WERI-Rb-1 (cell line): ENCODE measurements at regions not wholly inside any gene's neighbourhood (a gene's known extent, or its start where the extent isn't known, plus 50 kb on each side); places are given as distances from the start of the nearest gene placed in this dataset.

Experiments
- DNase-seq: peaks from one replicate; pipeline ENCODE4 v3.0.0-alpha.2; 2020
- H3K27ac ChIP-seq: fragments of 250-450 bp; sonication (Bioruptor Pico); 2 replicates; pipeline ENCODE4 v1.5.1; 2020; ENCODE audit warnings: mild to moderate bottlenecking, moderate library complexity
- H3K27me3 ChIP-seq: fragments of 250-450 bp; sonication (Bioruptor Pico); 2 replicates; pipeline ENCODE4 v1.5.1; 2021; ENCODE audit warnings: mild to moderate bottlenecking, low read depth, moderate library complexity; ENCODE audit not compliant: insufficient read depth, severe bottlenecking
- H3K36me3 ChIP-seq: fragments of 250-450 bp; sonication (Bioruptor Pico); 2 replicates; pipeline ENCODE4 v1.5.1; 2020; ENCODE audit warnings: mild to moderate bottlenecking, moderate library complexity
- H3K4me3 ChIP-seq: 2 replicates; pipeline ENCODE4 v1.5.1; 2011; ENCODE audit warnings: low read depth, mild to moderate bottlenecking, control low read depth, low read length
- H3K9me3 ChIP-seq: fragments of 250-450 bp; sonication (Bioruptor Pico); 2 replicates; pipeline ENCODE4 v1.5.1; 2021; ENCODE audit warnings: mild to moderate bottlenecking, moderate library complexity; ENCODE audit not compliant: severe bottlenecking
- TF ChIP-seq, protein P1 (sequence below): IDR thresholded peaks from 2 replicates; pipeline ENCODE4 v1.5.1; 2011; ENCODE audit warnings: low read depth, mild to moderate bottlenecking, control low read depth, inconsistent platforms, low read length

DNA sequence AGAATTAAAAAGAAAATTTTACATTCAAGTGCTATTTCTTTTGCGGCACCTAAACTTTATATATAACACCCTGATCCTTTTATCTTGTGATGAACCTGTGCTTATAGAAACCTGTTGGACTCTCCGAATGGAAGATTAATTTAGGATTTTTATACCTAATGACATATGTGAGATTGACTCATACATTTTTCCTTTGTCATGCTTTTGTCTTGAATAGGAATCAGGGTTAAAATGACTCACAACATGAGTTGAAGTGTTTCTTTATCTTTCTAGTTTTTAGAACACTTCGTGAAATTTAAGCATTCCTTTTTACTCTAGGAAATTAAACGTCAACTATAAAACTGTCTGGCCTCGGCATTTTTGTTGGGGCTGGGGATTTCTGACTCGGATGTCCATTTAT is 378.9 kb downstream of the PCDH20 start:
- no peaks in the 10 kb centered on the region for H3K9me3 ChIP-seq
- DNase-seq, result no peak
- H3K36me3 ChIP-seq, result no peaks in the 10 kb centered on the region
- H3K27ac ChIP-seq, result no peak overlapping the region
- TF ChIP-seq, protein P1, sequence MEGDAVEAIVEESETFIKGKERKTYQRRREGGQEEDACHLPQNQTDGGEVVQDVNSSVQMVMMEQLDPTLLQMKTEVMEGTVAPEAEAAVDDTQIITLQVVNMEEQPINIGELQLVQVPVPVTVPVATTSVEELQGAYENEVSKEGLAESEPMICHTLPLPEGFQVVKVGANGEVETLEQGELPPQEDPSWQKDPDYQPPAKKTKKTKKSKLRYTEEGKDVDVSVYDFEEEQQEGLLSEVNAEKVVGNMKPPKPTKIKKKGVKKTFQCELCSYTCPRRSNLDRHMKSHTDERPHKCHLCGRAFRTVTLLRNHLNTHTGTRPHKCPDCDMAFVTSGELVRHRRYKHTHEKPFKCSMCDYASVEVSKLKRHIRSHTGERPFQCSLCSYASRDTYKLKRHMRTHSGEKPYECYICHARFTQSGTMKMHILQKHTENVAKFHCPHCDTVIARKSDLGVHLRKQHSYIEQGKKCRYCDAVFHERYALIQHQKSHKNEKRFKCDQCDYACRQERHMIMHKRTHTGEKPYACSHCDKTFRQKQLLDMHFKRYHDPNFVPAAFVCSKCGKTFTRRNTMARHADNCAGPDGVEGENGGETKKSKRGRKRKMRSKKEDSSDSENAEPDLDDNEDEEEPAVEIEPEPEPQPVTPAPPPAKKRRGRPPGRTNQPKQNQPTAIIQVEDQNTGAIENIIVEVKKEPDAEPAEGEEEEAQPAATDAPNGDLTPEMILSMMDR, result no peak
- no peaks in the 10 kb centered on the region for H3K27me3 ChIP-seq
- no peak overlapping the region for H3K4me3 ChIP-seq

DNA sequence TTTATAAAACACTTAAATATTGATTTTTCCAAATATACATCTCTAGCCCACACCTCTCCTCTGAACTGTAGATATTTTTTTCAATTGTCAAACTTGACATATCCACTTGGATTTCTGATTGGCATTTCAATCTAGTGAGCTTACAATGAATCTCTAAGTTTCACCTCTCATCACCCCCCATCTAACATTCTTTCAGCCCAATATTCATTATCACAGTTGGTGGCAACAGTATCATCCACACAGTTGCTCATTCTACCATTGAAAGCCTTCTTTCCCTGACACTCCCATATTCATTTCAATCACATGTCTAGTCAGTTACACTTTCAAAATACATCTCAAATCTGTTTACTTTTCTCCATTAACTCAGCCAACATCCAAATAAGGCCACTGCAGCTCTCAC is 385.2 kb downstream of the PCDH20 start:
- no peak overlapping the region for H3K27ac ChIP-seq
- TF ChIP-seq, protein P1, result no peak
- H3K4me3 ChIP-seq, result no peak overlapping the region
- H3K27me3 ChIP-seq, result no peaks in the 10 kb centered on the region
- no peaks in the 10 kb centered on the region for H3K9me3 ChIP-seq
- no peaks in the 10 kb centered on the region for H3K36me3 ChIP-seq
- no peak for DNase-seq

DNA sequence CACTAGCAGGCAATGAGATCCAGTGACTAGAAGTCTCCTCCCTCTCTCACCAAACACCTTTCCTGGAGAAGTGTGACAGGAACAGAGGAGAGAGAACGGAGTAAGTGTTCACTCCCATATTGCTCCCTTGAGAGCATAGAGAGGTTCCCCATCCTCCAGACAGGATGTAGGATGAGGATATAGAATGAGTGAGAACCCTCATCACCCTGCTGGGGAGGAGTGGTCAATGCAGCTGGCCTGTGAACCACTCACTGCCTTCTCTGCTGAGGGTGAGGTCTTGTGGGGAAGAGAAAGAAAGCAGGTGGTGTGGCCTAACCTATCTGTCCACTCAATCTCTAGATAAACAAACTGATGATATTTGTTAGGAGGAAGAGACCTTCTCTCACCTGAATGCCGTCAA is 386.6 kb downstream of the PCDH20 start:
- H3K27me3 ChIP-seq, result no peaks in the 10 kb centered on the region
- no peak overlapping the region for H3K27ac ChIP-seq
- H3K4me3 ChIP-seq, result no peak overlapping the region
- TF ChIP-seq, protein P1, result peak; percentile 24; the same call in 1 of the 2 replicates
- peak; percentile 27 for DNase-seq
- H3K9me3 ChIP-seq, result no peaks in the 10 kb centered on the region
- H3K36me3 ChIP-seq, result no peaks in the 10 kb centered on the region

DNA sequence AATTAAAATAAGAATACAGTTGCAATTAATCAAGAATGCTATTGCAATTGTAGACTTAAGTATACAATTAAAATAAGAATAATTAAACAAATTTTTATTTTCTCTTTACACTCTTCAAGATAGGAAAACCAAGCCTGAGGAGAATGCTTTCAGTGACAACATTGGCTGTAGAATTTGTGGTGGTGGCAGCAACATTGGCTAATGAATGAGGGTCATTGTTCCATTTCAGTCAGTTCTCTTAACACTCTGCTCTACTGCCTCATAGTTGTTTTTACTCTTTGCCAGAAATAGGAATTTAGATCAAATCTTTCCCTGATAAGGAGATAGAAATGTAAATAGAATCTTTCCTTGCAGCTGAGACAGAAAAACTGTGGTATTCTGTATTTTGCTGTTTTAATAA is 391.6 kb downstream of the PCDH20 start:
- DNase-seq, result no peak
- Histone ChIP-seq H3K9me3 (no peaks in the 10 kb centered on the region), H3K27ac (no peak overlapping the region), H3K36me3 (no peaks in the 10 kb centered on the region), H3K4me3 (no peak overlapping the region), H3K27me3 (no peaks in the 10 kb centered on the region)
- TF ChIP-seq, protein P1, result no peak

DNA sequence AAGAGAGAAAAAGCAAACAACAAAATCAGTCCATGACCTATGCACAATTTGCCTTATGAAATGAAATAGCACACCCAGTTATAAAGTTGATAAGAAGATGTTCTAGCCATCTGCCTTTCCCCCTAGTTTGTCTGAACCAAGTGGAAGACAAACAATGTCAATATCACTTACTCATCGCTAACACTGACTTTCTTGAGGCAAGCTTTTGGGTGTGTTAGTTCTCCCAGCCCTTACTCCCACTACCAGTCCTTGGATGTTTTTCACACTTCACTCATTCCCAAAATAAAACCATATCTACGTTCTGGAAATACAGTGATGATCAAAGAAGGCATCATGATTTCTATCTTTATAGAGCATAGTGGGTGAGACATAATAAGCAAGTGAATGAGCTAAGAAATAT is 393.8 kb downstream of the PCDH20 start:
- H3K27me3 ChIP-seq, result no peaks in the 10 kb centered on the region
- H3K36me3 ChIP-seq, result no peaks in the 10 kb centered on the region
- H3K4me3 ChIP-seq, result no peak overlapping the region
- TF ChIP-seq, protein P1, result no peak
- DNase-seq, result no peak
- no peak overlapping the region for H3K27ac ChIP-seq
- no peaks in the 10 kb centered on the region for H3K9me3 ChIP-seq

DNA sequence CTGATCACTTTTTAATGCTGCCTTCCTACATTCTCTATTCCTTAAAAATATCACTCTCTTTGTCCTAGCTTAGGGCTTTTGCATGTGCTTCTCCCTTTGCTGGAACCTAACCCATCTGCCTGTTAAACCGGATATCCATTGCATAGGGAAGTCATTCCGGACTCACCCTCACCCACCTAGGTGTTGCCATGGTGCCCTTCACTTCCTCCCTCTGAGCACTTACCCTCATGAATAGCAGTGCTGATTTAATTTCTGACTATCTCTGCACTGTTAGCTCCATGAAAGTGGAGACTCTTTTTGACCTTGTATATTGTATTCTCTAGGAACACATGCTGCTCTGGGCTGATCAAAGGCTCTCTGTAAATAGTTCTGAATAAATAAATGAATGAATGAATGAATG is 401.9 kb downstream of the PCDH20 start:
- H3K9me3 ChIP-seq, result no peaks in the 10 kb centered on the region
- H3K4me3 ChIP-seq, result no peak overlapping the region
- no peak overlapping the region for H3K27ac ChIP-seq
- DNase-seq, result no peak
- TF ChIP-seq, protein P1, result no peak
- H3K27me3 ChIP-seq, result no peaks in the 10 kb centered on the region
- no peaks in the 10 kb centered on the region for H3K36me3 ChIP-seq
